Astrocyte (in vitro differentiated cells and primary cell): ENCODE measurements at regions not wholly inside any gene's neighbourhood (a gene's known extent, or its start where the extent isn't known, plus 50 kb on each side); places are given as distances from the start of the nearest gene placed in this dataset.
"Not testable (repeated sequence)": the region's sequence is repeated elsewhere in the genome, so short reads cannot be mapped to it uniquely, and the experiment has no call there.

ENCODE experiments used
- DNase-seq: peaks from one replicate; pipeline ENCODE4 v3.0.0-alpha.2; 2010; ENCODE audit warnings: low read depth
- FAIRE-seq: peaks from 2 replicates; lab custom pipeline; 2011; peaks lifted over from hg19 to GRCh38; lab: Jason Lieb, UNC
- H2AFZ ChIP-seq: 2 replicates; pipeline ENCODE4 v1.6.0; 2012; ENCODE audit warnings: low read depth, low read length, inconsistent platforms
- H3K27ac ChIP-seq: 2 replicates; pipeline ENCODE4 v1.5.1; 2011; ENCODE audit warnings: low read depth, low read length, inconsistent platforms
- H3K27me3 ChIP-seq: 2 replicates; pipeline ENCODE4 v1.6.0; 2011; ENCODE audit warnings: low read length, inconsistent platforms; ENCODE audit not compliant: insufficient read depth
- H3K36me3 ChIP-seq: 2 replicates; pipeline ENCODE4 v1.5.1; 2011; ENCODE audit warnings: low read length, inconsistent platforms; ENCODE audit not compliant: insufficient read depth
- H3K4me1 ChIP-seq: 2 replicates; pipeline ENCODE4 v1.5.1; 2011; ENCODE audit warnings: low read length, inconsistent platforms; ENCODE audit not compliant: insufficient read depth
- H3K4me2 ChIP-seq: 2 replicates; pipeline ENCODE4 v1.6.0; 2012; ENCODE audit warnings: low read length, inconsistent platforms
- H3K4me3 ChIP-seq: 2 replicates; pipeline ENCODE4 v1.5.1; 2011; ENCODE audit warnings: low read depth, mild to moderate bottlenecking, low read length, inconsistent platforms; ENCODE audit not compliant: insufficient read depth
- H3K79me2 ChIP-seq: 2 replicates; pipeline ENCODE4 v1.6.0; 2012; ENCODE audit warnings: mild to moderate bottlenecking, low read length, inconsistent platforms; ENCODE audit not compliant: insufficient read depth
- H3K9ac ChIP-seq: 2 replicates; pipeline ENCODE4 v1.6.0; 2012; ENCODE audit warnings: mild to moderate bottlenecking, low read length, inconsistent platforms
- H3K9me3 ChIP-seq: 2 replicates; pipeline ENCODE4 v1.5.1; 2012; ENCODE audit warnings: low read depth, mild to moderate bottlenecking, low read length, inconsistent platforms; ENCODE audit not compliant: insufficient read depth
- H4K20me1 ChIP-seq: 2 replicates; pipeline ENCODE4 v1.6.0; 2012; ENCODE audit warnings: low read length, inconsistent platforms; ENCODE audit not compliant: insufficient read depth
- H3K27ac Mint-ChIP-seq: one replicate; pipeline ENCODE4 v1.8.0; 2021; ENCODE audit warnings: mild to moderate bottlenecking, mixed read lengths; ENCODE audit not compliant: unreplicated experiment
- H3K27me3 Mint-ChIP-seq: one replicate; pipeline ENCODE4 v1.8.0; 2021; ENCODE audit warnings: low read depth, mixed read lengths; ENCODE audit not compliant: unreplicated experiment
- H3K36me3 Mint-ChIP-seq: one replicate; pipeline ENCODE4 v1.8.0; 2021; ENCODE audit warnings: low read depth, mixed read lengths; ENCODE audit not compliant: unreplicated experiment
- H3K4me1 Mint-ChIP-seq: one replicate; pipeline ENCODE4 v1.8.0; 2021; ENCODE audit warnings: low read depth, mixed read lengths; ENCODE audit not compliant: unreplicated experiment
- H3K4me3 Mint-ChIP-seq: one replicate; pipeline ENCODE4 v1.8.0; 2021; ENCODE audit warnings: mild to moderate bottlenecking, moderate library complexity, mixed read lengths; ENCODE audit not compliant: unreplicated experiment
- H3K9me3 Mint-ChIP-seq: one replicate; pipeline ENCODE4 v1.8.0; 2021; ENCODE audit warnings: mild to moderate bottlenecking, mixed read lengths; ENCODE audit not compliant: unreplicated experiment
- EZH2 ChIP-seq: IDR thresholded peaks from 2 replicates; pipeline ENCODE4 v1.6.1; 2012; ENCODE audit warnings: mild to moderate bottlenecking, low read length, inconsistent platforms; ENCODE audit not compliant: insufficient read depth
- TF ChIP-seq, protein P1 (sequence below): IDR thresholded peaks from 2 replicates; pipeline ENCODE4 v1.5.1; 2011; ENCODE audit warnings: low read depth, mild to moderate bottlenecking, inconsistent platforms, low read length, moderate library complexity; ENCODE audit not compliant: insufficient read depth

DNA sequence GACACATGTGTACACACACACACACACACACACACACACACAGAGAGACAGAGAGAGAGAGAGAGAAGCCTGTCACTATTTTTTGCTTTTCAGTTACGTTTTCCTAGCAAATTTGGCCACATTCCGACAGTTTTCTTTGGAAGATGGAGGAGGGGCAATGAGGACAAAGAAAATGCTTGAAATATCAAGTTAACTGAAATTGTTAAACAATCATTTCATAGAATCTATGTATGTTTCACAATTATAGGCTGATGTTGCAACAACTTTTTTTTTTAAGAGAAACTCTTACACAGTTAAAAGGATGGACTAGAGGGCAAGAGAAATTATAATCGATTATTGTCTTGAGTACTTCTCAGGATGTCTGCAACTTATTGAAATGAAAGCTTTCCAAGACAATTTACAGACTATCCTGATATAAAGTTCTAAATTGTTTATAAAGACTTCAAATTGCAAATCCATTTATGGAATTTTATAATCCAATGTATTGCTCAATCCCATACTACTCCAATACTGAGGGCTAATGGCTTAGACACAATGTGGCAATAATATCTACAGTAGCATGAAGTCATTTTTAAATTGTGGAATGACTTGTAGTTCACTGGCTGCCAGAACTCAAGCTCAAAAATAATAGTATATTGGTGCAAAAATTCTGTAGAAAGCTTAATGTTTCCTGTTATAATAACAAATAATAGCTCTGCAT is 647.0 kb upstream of the PCDH7 start:
- H3K9ac ChIP-seq = no peak overlapping the region
- no peaks in the 10 kb centered on the region for H3K79me2 ChIP-seq
- TF ChIP-seq, protein P1, sequence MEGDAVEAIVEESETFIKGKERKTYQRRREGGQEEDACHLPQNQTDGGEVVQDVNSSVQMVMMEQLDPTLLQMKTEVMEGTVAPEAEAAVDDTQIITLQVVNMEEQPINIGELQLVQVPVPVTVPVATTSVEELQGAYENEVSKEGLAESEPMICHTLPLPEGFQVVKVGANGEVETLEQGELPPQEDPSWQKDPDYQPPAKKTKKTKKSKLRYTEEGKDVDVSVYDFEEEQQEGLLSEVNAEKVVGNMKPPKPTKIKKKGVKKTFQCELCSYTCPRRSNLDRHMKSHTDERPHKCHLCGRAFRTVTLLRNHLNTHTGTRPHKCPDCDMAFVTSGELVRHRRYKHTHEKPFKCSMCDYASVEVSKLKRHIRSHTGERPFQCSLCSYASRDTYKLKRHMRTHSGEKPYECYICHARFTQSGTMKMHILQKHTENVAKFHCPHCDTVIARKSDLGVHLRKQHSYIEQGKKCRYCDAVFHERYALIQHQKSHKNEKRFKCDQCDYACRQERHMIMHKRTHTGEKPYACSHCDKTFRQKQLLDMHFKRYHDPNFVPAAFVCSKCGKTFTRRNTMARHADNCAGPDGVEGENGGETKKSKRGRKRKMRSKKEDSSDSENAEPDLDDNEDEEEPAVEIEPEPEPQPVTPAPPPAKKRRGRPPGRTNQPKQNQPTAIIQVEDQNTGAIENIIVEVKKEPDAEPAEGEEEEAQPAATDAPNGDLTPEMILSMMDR = no peak
- Mint-ChIP-seq H3K27ac (no peak overlapping the region), H3K9me3 (no peaks in the 10 kb centered on the region), H3K36me3 (no peaks in the 10 kb centered on the region), H3K27me3 (no peaks in the 10 kb centered on the region), H3K4me1 (no peaks in the 10 kb centered on the region), H3K4me3 (no peak overlapping the region)
- no peak overlapping the region for H2AFZ ChIP-seq
- H3K4me2 ChIP-seq = no peak overlapping the region
- no peaks in the 10 kb centered on the region for H3K4me1 ChIP-seq
- no peak for FAIRE-seq
- no peaks in the 10 kb centered on the region for H3K36me3 ChIP-seq
- no peak overlapping the region for H3K4me3 ChIP-seq
- DNase-seq = no peak
- no peak overlapping the region for H3K27ac ChIP-seq
- H4K20me1 ChIP-seq = no peaks in the 10 kb centered on the region
- no peaks in the 10 kb centered on the region for H3K9me3 ChIP-seq
- no peaks in the 10 kb centered on the region for H3K27me3 ChIP-seq

DNA sequence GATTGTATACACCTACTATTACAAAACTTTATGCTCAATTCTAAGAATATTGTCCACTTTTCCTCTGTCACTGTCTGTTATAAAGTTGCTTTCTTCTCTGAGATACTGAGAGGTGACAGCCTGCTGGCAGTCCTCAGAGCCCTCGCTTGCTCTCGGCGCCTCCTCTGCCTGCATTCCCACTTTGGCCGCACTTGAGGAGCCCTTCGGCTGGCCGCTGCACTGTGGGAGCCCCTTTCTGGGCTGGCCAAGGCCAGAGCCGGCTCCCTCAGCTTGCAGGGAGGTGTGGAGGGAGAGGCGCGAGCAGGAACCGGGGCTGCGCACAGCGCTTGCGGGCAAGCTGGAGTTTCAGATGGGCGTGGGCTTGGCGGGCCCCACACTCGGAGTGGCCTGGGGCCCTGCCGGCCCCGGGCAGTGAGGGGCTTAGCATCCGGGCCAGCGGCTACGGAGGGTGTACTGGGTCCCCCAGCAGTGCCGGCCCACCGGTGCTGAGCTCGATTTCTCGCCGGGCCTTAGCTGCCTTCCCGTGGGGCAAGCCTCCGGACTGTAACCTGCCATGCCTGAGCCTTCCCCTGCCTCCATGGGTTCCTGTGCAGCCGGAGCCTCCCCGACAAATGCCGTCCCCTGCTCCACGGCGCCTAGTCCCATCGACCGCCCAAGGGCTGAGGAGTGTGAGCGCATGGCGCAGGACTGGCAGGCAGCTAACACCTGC is 627.6 kb upstream of the PCDH7 start:
- H3K4me3 ChIP-seq, H3K4me2 ChIP-seq, H3K79me2 ChIP-seq, H3K4me1 Mint-ChIP-seq, H3K27me3 ChIP-seq, H3K27me3 Mint-ChIP-seq, H3K4me1 ChIP-seq, H3K36me3 Mint-ChIP-seq, H3K9me3 Mint-ChIP-seq, H2AFZ ChIP-seq, H4K20me1 ChIP-seq, H3K9ac ChIP-seq, FAIRE-seq, H3K4me3 Mint-ChIP-seq, H3K9me3 ChIP-seq, DNase-seq, H3K36me3 ChIP-seq, H3K27ac Mint-ChIP-seq, H3K27ac ChIP-seq: not testable (repeated sequence)

DNA sequence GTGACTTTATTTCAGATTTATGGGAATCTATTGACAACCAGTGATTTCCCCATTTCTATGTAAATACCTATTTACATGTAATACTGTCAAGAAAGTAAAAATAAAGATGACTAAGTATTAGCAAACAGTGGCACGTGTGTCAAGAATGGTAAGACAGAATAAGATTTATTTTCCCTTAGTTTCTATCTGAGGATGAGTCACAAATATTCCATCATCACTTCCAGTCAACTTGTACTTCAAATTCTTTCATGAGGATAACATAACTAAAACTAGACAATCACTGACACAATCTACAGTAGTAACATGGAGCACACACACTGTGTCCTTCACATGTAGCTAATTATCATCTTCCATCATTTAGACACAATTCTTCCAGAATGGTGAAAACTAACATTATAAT is 625.3 kb upstream of the PCDH7 start:
- no peaks in the 10 kb centered on the region for H3K9me3 Mint-ChIP-seq
- H3K27ac Mint-ChIP-seq = no peak overlapping the region

More for the DNA sequence above, 625.3 kb upstream of the PCDH7 start:
- Histone ChIP-seq H3K9ac (no peak overlapping the region), H2AFZ (no peak overlapping the region), H3K9me3 (no peaks in the 10 kb centered on the region), H3K4me2 (no peak overlapping the region), H3K4me1 (no peaks in the 10 kb centered on the region), H3K4me3 (no peak overlapping the region), H3K27ac (no peak overlapping the region), H3K79me2 (no peaks in the 10 kb centered on the region), H3K36me3 (no peaks in the 10 kb centered on the region), H4K20me1 (no peaks in the 10 kb centered on the region), H3K27me3 (no peaks in the 10 kb centered on the region)
- Mint-ChIP-seq H3K36me3 (no peaks in the 10 kb centered on the region), H3K4me1 (no peaks in the 10 kb centered on the region), H3K27me3 (no peaks in the 10 kb centered on the region), H3K4me3 (no peak overlapping the region)
- FAIRE-seq (no peak), DNase-seq (peak; percentile 3)
- TF ChIP-seq, protein P1 = no peak
- no peak for TF ChIP-seq EZH2
